ENCODE measurements at regions not wholly inside any gene's neighbourhood (a gene's known extent, or its start where the extent isn't known, plus 50 kb on each side); places are given as distances from the start of the nearest gene placed in this dataset.

DNA sequence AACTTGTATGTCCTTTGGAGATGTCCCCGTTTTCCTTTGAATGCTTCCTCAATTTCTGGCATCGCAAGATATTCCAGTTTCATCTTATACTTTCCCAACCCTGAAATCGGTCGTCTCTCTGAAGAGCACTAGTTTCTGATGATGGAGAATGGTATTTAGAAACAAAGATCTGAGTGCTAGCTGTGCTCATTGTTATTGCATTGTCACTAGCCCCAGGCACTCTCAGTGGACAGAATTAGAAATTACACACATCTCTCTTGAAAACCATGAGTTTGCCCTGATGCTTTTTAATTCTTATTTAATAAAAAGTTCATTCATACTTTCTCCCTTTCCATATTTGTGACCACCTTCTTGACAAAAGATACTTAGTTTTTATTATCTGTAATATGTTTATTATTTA lies 67.7 kb downstream of the C9orf152 start:
- Histone ChIP-seq H3K4me3 (ENCODE audit: low read depth, low read length) (no peak overlapping the region), H3K36me3 (ENCODE audit: insufficient read depth, low read length) (peaks cover 43% of the 10 kb centered on the region), H3K79me2 (ENCODE audit: control insufficient read depth, insufficient read depth, low read length, unreplicated experiment) (peaks cover 97% of the 10 kb centered on the region), H3K27me3 (ENCODE audit: insufficient read depth, low read length) (no peaks in the 10 kb centered on the region), H2AFZ (ENCODE audit: low read length, unreplicated experiment) (no peak overlapping the region), H3K4me1 (ENCODE audit: control insufficient read depth, insufficient read depth, low read length, unreplicated experiment) (peaks cover 62% of the 10 kb centered on the region), H3K27ac (ENCODE audit: low read depth, low read length) (peak overlapping the region; percentile 98)

DNA sequence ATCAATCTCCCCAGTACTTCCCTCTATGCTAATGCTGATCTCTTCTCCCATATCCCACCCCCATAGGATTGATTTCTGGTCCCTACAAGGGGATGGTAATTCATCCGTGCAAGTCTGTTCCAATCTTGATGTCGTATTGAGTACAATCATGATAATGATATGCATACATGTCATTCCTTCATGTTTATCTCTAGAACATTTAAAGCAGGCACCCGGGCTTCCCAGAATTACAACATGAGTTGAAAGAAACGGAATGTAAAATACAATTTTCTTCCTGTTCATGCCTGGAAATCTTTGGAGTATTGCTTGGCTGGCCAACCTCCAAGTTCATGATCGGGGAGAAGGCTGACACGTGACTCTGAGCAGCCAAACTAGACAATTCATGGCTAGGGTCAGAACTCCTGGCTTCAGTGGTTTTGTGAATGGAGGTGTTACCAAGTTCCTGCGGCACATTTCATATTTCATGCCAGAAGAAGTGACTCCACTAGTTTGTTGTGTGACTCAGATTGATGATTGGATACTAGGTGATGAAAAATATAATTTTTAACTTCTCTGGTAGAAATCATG lies 66.6 kb downstream of the C9orf152 start:
- peak overlapping the region; percentile 19; the same call in 1 of the 2 replicates for H3K4me3 ChIP-seq (ENCODE audit: low read depth, low read length)
- H3K79me2 ChIP-seq (ENCODE audit: control insufficient read depth, insufficient read depth, low read length, unreplicated experiment), result peaks cover 96% of the 10 kb centered on the region
- peak overlapping the region; percentile 98 for H3K27ac ChIP-seq (ENCODE audit: low read depth, low read length)
- peaks cover 41% of the 10 kb centered on the region for H3K36me3 ChIP-seq (ENCODE audit: insufficient read depth, low read length)
- no peak overlapping the region for H2AFZ ChIP-seq (ENCODE audit: low read length, unreplicated experiment)
- no peaks in the 10 kb centered on the region for H3K27me3 ChIP-seq (ENCODE audit: insufficient read depth, low read length)
- H3K4me1 ChIP-seq (ENCODE audit: control insufficient read depth, insufficient read depth, low read length, unreplicated experiment), result peaks cover 55% of the 10 kb centered on the region

DNA sequence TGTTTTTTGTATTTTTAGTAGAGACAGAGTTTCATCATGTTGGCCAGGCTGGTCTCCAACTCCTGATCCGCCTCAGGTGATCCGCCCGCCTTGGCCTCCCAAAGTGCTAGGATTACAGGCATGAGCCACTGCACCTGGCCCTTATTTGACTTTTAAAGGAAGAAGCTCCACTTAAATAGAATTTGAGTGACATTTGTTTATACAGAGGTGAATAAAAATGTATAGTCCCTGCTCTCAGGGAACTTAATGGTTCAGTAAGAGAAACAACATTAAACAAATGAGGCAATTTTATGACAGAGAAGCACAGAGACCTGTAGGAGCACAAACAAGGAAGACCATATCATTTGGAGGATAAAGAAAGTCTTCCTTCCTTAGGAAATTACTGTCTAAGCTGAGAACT lies 65.7 kb downstream of the C9orf152 start:
- Histone ChIP-seq H3K36me3 (ENCODE audit: insufficient read depth, low read length) (peaks cover 33% of the 10 kb centered on the region), H3K4me3 (ENCODE audit: low read depth, low read length) (no peak overlapping the region), H3K4me1 (ENCODE audit: control insufficient read depth, insufficient read depth, low read length, unreplicated experiment) (peaks cover 59% of the 10 kb centered on the region), H3K27me3 (ENCODE audit: insufficient read depth, low read length) (no peaks in the 10 kb centered on the region), H2AFZ (ENCODE audit: low read length, unreplicated experiment) (no peak overlapping the region), H3K27ac (ENCODE audit: low read depth, low read length) (peak overlapping the region; percentile 98), H3K79me2 (ENCODE audit: control insufficient read depth, insufficient read depth, low read length, unreplicated experiment) (peaks cover 96% of the 10 kb centered on the region)

DNA sequence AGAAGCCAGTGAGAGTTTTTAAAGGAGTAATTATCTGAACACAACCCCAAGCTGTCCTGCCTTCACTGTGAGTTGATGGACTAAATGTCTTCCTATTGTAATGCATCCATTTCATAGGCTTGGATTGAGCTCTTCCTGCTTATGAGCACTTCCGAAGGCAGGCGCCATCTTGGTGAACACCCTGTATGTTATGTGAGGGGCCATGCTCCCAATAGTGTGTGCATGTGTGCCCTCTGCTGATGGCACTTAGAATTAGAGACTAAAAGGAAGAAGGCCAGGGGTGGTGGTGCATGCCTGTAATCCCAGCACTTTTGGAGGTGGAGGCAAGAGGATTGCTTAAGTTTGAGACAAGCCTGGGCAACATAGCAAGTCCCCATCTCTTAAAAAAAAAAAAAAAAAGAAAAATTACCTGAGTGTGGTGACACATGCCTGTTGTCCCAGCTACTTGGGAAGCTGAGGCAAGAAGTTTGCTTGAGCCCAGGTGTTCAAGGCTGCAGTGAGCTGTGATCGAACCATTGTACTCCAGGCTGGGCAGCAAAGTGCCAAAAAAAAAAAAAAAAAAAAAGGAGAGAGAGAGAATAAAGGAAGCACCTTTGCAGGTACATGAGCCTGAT lies 65.0 kb downstream of the C9orf152 start:
- Histone ChIP-seq H3K4me1 (ENCODE audit: control insufficient read depth, insufficient read depth, low read length, unreplicated experiment) (peaks cover 66% of the 10 kb centered on the region), H3K27ac (ENCODE audit: low read depth, low read length) (peak overlapping the region; percentile 98), H3K36me3 (ENCODE audit: insufficient read depth, low read length) (peaks cover 26% of the 10 kb centered on the region), H2AFZ (ENCODE audit: low read length, unreplicated experiment) (no peak overlapping the region), H3K79me2 (ENCODE audit: control insufficient read depth, insufficient read depth, low read length, unreplicated experiment) (peaks cover 96% of the 10 kb centered on the region), H3K27me3 (ENCODE audit: insufficient read depth, low read length) (no peaks in the 10 kb centered on the region), H3K4me3 (ENCODE audit: low read depth, low read length) (no peak overlapping the region)

DNA sequence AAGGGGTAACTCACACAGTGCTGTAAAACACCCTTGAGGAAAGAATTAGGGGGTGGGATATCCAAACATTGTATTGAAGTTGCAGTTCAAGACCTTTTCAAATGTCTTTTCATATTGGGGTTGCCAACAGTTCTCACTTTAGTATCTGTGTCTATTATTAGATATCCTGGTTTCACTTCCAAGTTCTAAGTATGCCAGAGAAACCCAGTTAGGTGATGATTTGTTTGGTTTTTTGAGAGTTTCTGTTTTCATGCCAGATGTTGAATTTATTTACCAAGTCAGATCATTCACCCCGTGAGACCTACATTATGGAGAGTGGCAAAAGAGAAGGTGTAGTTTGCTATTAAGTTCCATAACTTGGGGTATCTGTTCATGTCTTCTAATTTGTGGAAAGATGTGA lies 64.5 kb downstream of the C9orf152 start:
- peaks cover 71% of the 10 kb centered on the region for H3K4me1 ChIP-seq (ENCODE audit: control insufficient read depth, insufficient read depth, low read length, unreplicated experiment)
- no peak overlapping the region for H3K4me3 ChIP-seq (ENCODE audit: low read depth, low read length)
- peak overlapping the region; percentile 98 for H3K27ac ChIP-seq (ENCODE audit: low read depth, low read length)
- H2AFZ ChIP-seq (ENCODE audit: low read length, unreplicated experiment), result no peak overlapping the region
- peaks cover 96% of the 10 kb centered on the region for H3K79me2 ChIP-seq (ENCODE audit: control insufficient read depth, insufficient read depth, low read length, unreplicated experiment)
- H3K27me3 ChIP-seq (ENCODE audit: insufficient read depth, low read length), result no peaks in the 10 kb centered on the region
- peaks cover 23% of the 10 kb centered on the region for H3K36me3 ChIP-seq (ENCODE audit: insufficient read depth, low read length)

DNA sequence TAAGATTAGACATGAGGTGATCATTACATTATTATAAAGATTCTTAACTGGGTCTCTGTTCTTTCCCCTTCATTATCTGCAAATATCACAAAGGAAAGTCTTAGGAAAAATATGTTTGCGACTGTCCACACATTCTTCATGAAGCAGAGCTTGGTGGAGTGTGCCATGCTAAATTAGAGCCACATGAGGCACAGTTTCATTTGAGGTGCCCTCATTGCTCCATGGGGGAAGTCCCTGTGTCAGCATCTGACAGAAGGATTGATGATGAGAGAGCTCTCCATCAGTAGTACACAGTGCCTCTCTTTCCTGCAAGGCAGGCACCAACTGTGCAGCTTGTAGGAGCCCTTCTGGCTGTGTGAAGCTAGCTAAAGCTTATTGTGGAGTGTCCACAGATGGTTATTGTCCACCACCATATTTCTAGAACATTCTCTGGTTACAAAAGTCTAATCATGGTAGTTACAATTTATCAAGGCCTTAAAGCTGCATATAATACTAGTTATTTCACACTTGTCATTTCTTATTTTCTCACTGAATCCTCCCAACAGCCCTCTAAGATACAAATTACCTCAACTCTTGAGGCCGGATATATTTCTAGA lies 63.9 kb downstream of the C9orf152 start:
- no peak overlapping the region for H3K4me3 ChIP-seq (ENCODE audit: low read depth, low read length)
- H3K27me3 ChIP-seq (ENCODE audit: insufficient read depth, low read length), result no peaks in the 10 kb centered on the region
- no peak overlapping the region for H2AFZ ChIP-seq (ENCODE audit: low read length, unreplicated experiment)

DNA sequence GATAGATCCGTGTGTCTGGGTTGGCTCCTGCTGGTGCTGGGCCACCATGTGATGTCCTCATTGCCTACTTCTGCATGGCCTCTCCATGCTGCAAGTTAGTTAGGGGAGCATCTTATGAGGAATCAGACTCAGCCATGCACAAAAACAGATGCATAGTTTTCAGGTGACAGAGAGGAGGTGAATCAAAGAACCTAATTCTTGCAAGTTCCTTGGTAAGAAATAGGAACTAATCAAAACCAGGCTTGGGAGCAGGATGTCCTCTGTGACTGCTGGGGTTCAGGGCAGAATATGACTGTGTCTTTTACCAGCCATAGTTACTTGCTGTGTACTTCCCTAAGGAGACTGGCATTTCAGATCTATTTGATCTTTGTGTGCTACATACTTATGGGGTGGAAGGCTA lies 61.6 kb downstream of the C9orf152 start:
- H3K27ac ChIP-seq (ENCODE audit: low read depth, low read length), result peak overlapping the region; percentile 26; the same call in 1 of the 2 replicates
- peaks cover 16% of the 10 kb centered on the region; the same call in 1 of the 2 replicates for H3K36me3 ChIP-seq (ENCODE audit: insufficient read depth, low read length)
- no peaks in the 10 kb centered on the region for H3K27me3 ChIP-seq (ENCODE audit: insufficient read depth, low read length)
- H3K4me1 ChIP-seq (ENCODE audit: control insufficient read depth, insufficient read depth, low read length, unreplicated experiment), result peaks cover 59% of the 10 kb centered on the region
- peaks cover 96% of the 10 kb centered on the region for H3K79me2 ChIP-seq (ENCODE audit: control insufficient read depth, insufficient read depth, low read length, unreplicated experiment)
- no peak overlapping the region for H3K4me3 ChIP-seq (ENCODE audit: low read depth, low read length)
- H2AFZ ChIP-seq (ENCODE audit: low read length, unreplicated experiment), result no peak overlapping the region

More for the DNA sequence above, 63.9 kb downstream of the C9orf152 start:
- H3K79me2 ChIP-seq (ENCODE audit: control insufficient read depth, insufficient read depth, low read length, unreplicated experiment), result peaks cover 96% of the 10 kb centered on the region
- H3K27ac ChIP-seq (ENCODE audit: low read depth, low read length), result peak overlapping the region; percentile 98
- H3K4me1 ChIP-seq (ENCODE audit: control insufficient read depth, insufficient read depth, low read length, unreplicated experiment), result peaks cover 76% of the 10 kb centered on the region
- H3K36me3 ChIP-seq (ENCODE audit: insufficient read depth, low read length), result peaks cover 23% of the 10 kb centered on the region

DNA sequence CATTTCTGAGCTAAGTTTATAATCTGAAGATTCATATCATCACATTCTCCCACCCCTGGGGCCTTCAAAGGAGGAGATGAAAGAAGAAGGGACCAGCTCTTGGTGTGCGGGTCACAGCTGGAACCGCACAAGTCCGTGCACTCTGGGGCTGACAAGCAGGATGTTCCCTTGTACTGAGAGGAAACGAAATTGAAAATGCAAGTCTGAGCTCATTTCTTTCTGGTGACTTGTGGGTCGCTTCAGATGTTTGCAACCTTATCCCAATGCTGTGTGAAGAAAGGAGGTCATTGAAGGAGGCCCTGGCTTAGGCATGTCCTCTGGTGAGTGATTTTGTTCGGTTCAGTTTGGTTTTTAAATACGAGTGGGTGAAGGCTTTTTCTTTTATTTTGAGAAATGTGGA lies 59.6 kb downstream of the C9orf152 start:
- Histone ChIP-seq H3K4me1 (ENCODE audit: control insufficient read depth, insufficient read depth, low read length, unreplicated experiment) (peaks cover 46% of the 10 kb centered on the region), H2AFZ (ENCODE audit: low read length, unreplicated experiment) (no peak overlapping the region), H3K79me2 (ENCODE audit: control insufficient read depth, insufficient read depth, low read length, unreplicated experiment) (peaks cover 98% of the 10 kb centered on the region), H3K4me3 (ENCODE audit: low read depth, low read length) (peak overlapping the region; percentile 40), H3K27ac (ENCODE audit: low read depth, low read length) (peak overlapping the region; percentile 68), H3K36me3 (ENCODE audit: insufficient read depth, low read length) (peaks cover 16% of the 10 kb centered on the region; the same call in 1 of the 2 replicates), H3K27me3 (ENCODE audit: insufficient read depth, low read length) (no peaks in the 10 kb centered on the region)

DNA sequence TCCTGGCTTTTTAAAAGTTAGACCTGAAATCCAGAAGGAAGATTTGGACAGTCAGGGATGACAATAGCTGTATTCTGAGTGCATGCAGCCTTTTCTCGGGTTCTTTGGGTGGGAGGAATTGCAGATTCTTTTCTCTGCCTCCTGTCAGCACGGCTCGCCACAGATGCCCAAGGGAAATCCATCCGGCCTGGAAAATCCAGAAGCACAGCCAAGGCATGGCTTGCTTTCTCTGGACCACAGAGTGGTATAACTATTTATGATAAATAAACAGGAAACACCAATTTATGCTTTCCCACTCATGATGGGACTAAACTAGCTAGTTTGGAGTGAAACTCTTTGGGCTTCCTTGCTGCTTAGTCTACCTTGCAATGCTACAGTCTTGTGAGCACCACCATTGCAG lies 59.1 kb downstream of the C9orf152 start:
- Histone ChIP-seq H2AFZ (ENCODE audit: low read length, unreplicated experiment) (no peak overlapping the region), H3K79me2 (ENCODE audit: control insufficient read depth, insufficient read depth, low read length, unreplicated experiment) (peaks cover 98% of the 10 kb centered on the region), H3K27me3 (ENCODE audit: insufficient read depth, low read length) (no peaks in the 10 kb centered on the region), H3K36me3 (ENCODE audit: insufficient read depth, low read length) (peaks cover 16% of the 10 kb centered on the region; the same call in 1 of the 2 replicates), H3K27ac (ENCODE audit: low read depth, low read length) (peak overlapping the region; percentile 68), H3K4me3 (ENCODE audit: low read depth, low read length) (peak overlapping the region; percentile 40), H3K4me1 (ENCODE audit: control insufficient read depth, insufficient read depth, low read length, unreplicated experiment) (peaks cover 41% of the 10 kb centered on the region)

Data from ACC112 (cell line).